ENCODE measurements at regions not wholly inside any gene's neighbourhood (a gene's known extent, or its start where the extent isn't known, plus 50 kb on each side); places are given as distances from the start of the nearest gene placed in this dataset.

GRCh38 chr4:154999950-155000578 is 208.4 kb upstream of the NPY2R start:
- no peaks in the 10 kb centered on the region for H3F3A ChIP-seq (ENCODE audit: insufficient read depth, low read length, poor library complexity, severe bottlenecking)
- no peak overlapping the region for H3K4me3 ChIP-seq (ENCODE audit: low read length)
- no peak overlapping the region for H3K27ac ChIP-seq (ENCODE audit: low read length)
- H2AFZ ChIP-seq (ENCODE audit: low read depth, low read length): no peak overlapping the region
- H3K9me3 ChIP-seq (ENCODE audit: low read length): no peaks in the 10 kb centered on the region
- no peak overlapping the region for H3K9ac ChIP-seq (ENCODE audit: low read length)
- H4K20me1 ChIP-seq (ENCODE audit: insufficient read depth): no peaks in the 10 kb centered on the region
- TF ChIP-seq MXI1 (conservative IDR thresholded peaks at IDR 0.05; ENCODE audit: poor library complexity, severe bottlenecking): no peak
- TF ChIP-seq, protein P1, sequence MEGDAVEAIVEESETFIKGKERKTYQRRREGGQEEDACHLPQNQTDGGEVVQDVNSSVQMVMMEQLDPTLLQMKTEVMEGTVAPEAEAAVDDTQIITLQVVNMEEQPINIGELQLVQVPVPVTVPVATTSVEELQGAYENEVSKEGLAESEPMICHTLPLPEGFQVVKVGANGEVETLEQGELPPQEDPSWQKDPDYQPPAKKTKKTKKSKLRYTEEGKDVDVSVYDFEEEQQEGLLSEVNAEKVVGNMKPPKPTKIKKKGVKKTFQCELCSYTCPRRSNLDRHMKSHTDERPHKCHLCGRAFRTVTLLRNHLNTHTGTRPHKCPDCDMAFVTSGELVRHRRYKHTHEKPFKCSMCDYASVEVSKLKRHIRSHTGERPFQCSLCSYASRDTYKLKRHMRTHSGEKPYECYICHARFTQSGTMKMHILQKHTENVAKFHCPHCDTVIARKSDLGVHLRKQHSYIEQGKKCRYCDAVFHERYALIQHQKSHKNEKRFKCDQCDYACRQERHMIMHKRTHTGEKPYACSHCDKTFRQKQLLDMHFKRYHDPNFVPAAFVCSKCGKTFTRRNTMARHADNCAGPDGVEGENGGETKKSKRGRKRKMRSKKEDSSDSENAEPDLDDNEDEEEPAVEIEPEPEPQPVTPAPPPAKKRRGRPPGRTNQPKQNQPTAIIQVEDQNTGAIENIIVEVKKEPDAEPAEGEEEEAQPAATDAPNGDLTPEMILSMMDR (IDR thresholded peaks at IDR 0.05; ENCODE audit: poor library complexity, severe bottlenecking): no peak
- TF ChIP-seq POLR2AphosphoS5 (IDR thresholded peaks at IDR 0.05): no peak
- no peak for TF ChIP-seq REST (IDR thresholded peaks at IDR 0.05; ENCODE audit: borderline replicate concordance)
- no peaks in the 10 kb centered on the region for H3K9me2 ChIP-seq (ENCODE audit: insufficient read depth, low read length)
- no peak overlapping the region for H3K4me2 ChIP-seq (ENCODE audit: low read length)
- H3K79me2 ChIP-seq (replicated peaks; ENCODE audit: insufficient read depth, low read length): no peaks in the 10 kb centered on the region
- no peaks in the 10 kb centered on the region for H3K27me3 ChIP-seq (ENCODE audit: insufficient read depth, low read depth, low read length)
- H3K36me3 ChIP-seq (ENCODE audit: insufficient read depth, low read length): no peaks in the 10 kb centered on the region

DNA sequence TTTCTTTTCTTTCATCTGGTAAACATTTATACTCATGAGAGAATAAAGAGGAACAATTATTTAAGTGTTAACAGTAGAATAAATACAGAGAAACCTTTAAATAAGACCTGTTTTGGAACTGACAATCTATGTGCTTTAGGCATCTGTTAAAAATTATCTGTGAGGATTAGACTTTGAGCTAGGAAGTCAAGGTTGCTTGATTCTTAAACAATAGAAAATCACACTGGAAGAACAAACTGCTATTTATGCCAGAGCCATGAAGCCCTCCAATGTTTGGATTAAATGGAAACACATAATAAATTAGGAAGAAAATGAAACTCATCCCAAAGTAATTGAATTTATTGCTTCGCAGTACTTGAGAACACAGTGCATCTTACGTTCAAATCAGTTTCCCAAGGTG is 207.2 kb upstream of the NPY2R start:
- H3K4me2 ChIP-seq (ENCODE audit: low read length): no peak overlapping the region
- no peaks in the 10 kb centered on the region for H3K36me3 ChIP-seq (ENCODE audit: insufficient read depth, low read length)
- H3K9me2 ChIP-seq (ENCODE audit: insufficient read depth, low read length): no peaks in the 10 kb centered on the region
- no peak overlapping the region for H2AFZ ChIP-seq (ENCODE audit: low read depth, low read length)
- no peak overlapping the region for H3K4me3 ChIP-seq (ENCODE audit: low read length)
- no peaks in the 10 kb centered on the region for H3F3A ChIP-seq (ENCODE audit: insufficient read depth, low read length, poor library complexity, severe bottlenecking)
- no peak overlapping the region for H3K9ac ChIP-seq (ENCODE audit: low read length)
- H3K9me3 ChIP-seq (ENCODE audit: low read length): no peaks in the 10 kb centered on the region
- no peaks in the 10 kb centered on the region for H3K79me2 ChIP-seq (replicated peaks; ENCODE audit: insufficient read depth, low read length)
- H3K27ac ChIP-seq (ENCODE audit: low read length): no peak overlapping the region
- H4K20me1 ChIP-seq (ENCODE audit: insufficient read depth): no peaks in the 10 kb centered on the region
- TF ChIP-seq MXI1 (conservative IDR thresholded peaks at IDR 0.05; ENCODE audit: poor library complexity, severe bottlenecking) (no peak), POLR2AphosphoS5 (IDR thresholded peaks at IDR 0.05) (no peak), TAF1 (IDR thresholded peaks at IDR 0.05; ENCODE audit: low read depth) (no peak), SMC3 (conservative IDR thresholded peaks at IDR 0.05; ENCODE audit: poor library complexity) (no peak), EZH2 (IDR thresholded peaks at IDR 0.05; ENCODE audit: borderline replicate concordance, insufficient read depth, low read length, poor library complexity, severe bottlenecking) (no peak), EP300 (conservative IDR thresholded peaks at IDR 0.05; ENCODE audit: poor library complexity, severe bottlenecking) (no peak)
- TF ChIP-seq, protein P1 (IDR thresholded peaks at IDR 0.05; ENCODE audit: poor library complexity, severe bottlenecking): no peak
- no peaks in the 10 kb centered on the region for H3K27me3 ChIP-seq (ENCODE audit: insufficient read depth, low read depth, low read length)
